GM12878 (cell line): ENCODE measurements at regions not wholly inside any gene's neighbourhood (a gene's known extent, or its start where the extent isn't known, plus 50 kb on each side); places are given as distances from the start of the nearest gene placed in this dataset.

ENCODE experiments used
- CHD1 ChIP-seq: IDR thresholded peaks from 2 replicates; pipeline ENCODE4 v1.6.1; 2012; ENCODE audit warnings: low read depth, low read length, improper control_type of control experiment
- ESRRA ChIP-seq: IDR thresholded peaks from 2 replicates; pipeline ENCODE4 v1.6.1; 2012; ENCODE audit warnings: mild to moderate bottlenecking, low read length, improper control_type of control experiment
- EZH2 ChIP-seq: IDR thresholded peaks from 2 replicates; pipeline ENCODE4 v1.6.1; 2012; ENCODE audit warnings: low read depth, mild to moderate bottlenecking, control low read depth, inconsistent platforms, low read length, borderline replicate concordance; ENCODE audit not compliant: control insufficient read depth
- POLR2A ChIP-seq: IDR thresholded peaks from 2 replicates; pipeline ENCODE4 v1.6.1; 2011; ENCODE audit warnings: low read depth, mild to moderate bottlenecking, low read length
- REST ChIP-seq: IDR thresholded peaks from 2 replicates; pipeline ENCODE4 v1.6.1; 2012; ENCODE audit warnings: mild to moderate bottlenecking, low read depth, low read length
- TF ChIP-seq, protein P1 (sequence below), 3 experiments: IDR thresholded peaks in 2 of 3; conservative IDR thresholded peaks in 1 of 3; 2 replicates each; pipeline ENCODE4 v1.5.1; 2011; ENCODE audit warnings: low read depth in 3 of 3, low read length in 3 of 3, mild to moderate bottlenecking in 3 of 3, control low read depth in 2 of 3, moderate library complexity in 2 of 3, inconsistent platforms in 1 of 3, mixed read lengths in 1 of 3; ENCODE audit not compliant: control insufficient read depth in 2 of 3, insufficient read depth in 1 of 3; ENCODE audit errors: extremely low read depth in 1 of 3

DNA sequence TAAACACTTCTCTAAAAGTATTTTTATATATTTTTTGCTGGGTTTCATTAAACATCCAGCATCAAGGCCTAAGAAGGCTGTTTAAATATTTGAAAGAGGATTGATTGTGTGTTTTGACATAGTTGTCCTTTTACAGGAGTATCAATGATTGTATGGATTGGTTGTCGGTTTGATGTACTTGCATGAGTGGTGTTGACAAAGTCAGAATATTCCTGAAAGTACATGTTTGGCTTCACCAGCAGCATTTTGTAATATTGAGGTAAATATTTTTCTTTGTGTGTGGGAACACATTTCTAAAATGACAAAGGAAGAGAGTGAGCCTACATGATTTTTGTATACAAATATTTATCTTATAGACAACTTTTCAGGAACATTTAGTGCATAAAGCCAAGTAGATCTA is 269.7 kb downstream of the PTBP2 start:
- TF ChIP-seq POLR2A (no peak), CHD1 (no peak), ESRRA (no peak), REST (no peak), EZH2 (no peak)
- TF ChIP-seq, protein P1, sequence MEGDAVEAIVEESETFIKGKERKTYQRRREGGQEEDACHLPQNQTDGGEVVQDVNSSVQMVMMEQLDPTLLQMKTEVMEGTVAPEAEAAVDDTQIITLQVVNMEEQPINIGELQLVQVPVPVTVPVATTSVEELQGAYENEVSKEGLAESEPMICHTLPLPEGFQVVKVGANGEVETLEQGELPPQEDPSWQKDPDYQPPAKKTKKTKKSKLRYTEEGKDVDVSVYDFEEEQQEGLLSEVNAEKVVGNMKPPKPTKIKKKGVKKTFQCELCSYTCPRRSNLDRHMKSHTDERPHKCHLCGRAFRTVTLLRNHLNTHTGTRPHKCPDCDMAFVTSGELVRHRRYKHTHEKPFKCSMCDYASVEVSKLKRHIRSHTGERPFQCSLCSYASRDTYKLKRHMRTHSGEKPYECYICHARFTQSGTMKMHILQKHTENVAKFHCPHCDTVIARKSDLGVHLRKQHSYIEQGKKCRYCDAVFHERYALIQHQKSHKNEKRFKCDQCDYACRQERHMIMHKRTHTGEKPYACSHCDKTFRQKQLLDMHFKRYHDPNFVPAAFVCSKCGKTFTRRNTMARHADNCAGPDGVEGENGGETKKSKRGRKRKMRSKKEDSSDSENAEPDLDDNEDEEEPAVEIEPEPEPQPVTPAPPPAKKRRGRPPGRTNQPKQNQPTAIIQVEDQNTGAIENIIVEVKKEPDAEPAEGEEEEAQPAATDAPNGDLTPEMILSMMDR (IDR thresholded peaks at IDR 0.05 in 2 of 3, conservative IDR thresholded peaks at IDR 0.05 in 1 of 3; ENCODE audit: control insufficient read depth in 2 of 3, extremely low read depth in 1 of 3, insufficient read depth in 1 of 3, low read depth in 3 of 3, low read length in 3 of 3) = no peak
